Kidney capillary endothelial cell (primary cell): ENCODE measurements at regions not wholly inside any gene's neighbourhood (a gene's known extent, or its start where the extent isn't known, plus 50 kb on each side); places are given as distances from the start of the nearest gene placed in this dataset.
"Not testable (repeated sequence)": the region's sequence is repeated elsewhere in the genome, so short reads cannot be mapped to it uniquely, and the experiment has no call there.

ENCODE experiments used
- DNase-seq: peaks from one replicate; pipeline ENCODE4 v3.0.0-alpha.2; 2018; ENCODE audit warnings: low spot score

GRCh38 chr2:139410147-139410832 is 630.1 kb upstream of the NXPH2 start:
- DNase-seq = not testable (repeated sequence)

DNA sequence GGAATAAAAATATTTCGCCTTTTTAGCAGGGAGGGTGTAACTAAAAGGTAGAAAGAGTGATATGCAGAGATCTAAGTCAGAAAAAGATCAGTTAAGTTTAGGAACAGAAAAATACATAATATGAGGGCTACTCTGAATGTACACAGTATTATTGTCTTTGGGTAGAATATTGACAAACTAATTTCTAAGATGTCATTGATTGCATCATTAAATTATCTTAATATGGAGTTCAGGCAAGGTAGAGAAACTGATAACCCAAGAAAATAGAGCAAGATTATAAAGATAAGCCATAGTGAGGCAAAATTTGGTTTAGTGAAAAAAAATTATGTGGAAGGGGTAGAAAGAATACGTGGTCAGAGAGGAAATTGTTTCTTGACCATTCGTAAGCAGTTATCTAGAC is 629.0 kb upstream of the NXPH2 start:
- DNase-seq = no peak

DNA sequence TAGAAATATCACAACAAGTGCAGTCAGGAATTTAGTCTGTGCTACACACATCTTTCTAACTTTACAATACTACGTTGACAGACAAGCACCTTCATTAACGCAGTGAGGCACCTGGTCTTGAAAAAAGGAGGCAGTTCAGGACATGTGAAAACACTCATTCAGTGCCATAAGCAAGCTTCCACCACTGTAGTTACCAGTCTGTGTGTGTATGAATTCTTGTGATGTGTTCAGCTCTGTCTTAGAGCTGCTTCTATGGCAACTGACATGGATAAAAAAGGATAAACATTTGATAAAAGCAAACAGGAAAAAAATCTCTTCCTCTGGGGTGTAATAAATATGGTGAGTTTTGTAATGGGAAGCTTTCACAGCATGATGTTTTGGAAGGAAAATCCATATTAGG is 623.8 kb upstream of the NXPH2 start:
- no peak for DNase-seq

DNA sequence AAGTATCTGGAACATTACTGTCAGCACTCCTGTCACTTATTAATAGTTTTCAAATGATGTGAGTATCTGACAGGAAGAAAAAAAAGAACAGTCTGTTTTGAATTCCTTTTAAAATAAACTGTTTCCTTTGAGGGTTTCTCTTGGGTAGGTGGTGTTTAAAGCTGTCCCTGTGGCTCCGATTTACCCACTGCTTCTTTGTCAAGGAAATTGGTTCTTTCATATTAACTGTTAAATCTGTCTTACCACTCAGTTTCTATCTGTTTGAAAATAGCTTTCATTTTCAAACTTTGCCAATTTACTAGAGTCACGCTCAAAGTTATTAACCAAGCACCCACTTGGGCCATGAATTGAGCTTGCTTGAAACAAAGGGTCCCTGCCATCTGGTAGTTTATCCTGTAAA is 614.6 kb upstream of the NXPH2 start:
- DNase-seq = no peak

DNA sequence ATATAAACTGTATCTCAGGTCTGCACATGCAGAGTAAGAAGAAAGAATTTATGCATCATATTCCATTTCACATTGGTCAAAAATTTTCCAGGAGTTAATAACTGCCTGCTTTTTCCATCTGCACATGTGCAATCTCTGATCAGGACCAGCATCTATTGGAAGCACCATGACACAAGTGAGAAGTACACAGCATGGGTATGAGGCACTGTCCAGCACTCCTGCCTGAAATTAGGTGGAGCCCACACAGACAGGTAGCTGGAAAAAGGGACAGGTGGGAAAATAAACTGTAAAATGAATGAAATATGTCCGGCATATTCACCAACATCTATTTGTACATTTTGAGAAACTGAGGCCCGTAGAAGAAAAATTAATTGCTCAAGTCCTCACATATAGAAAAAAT is 609.2 kb upstream of the NXPH2 start:
- DNase-seq = no peak

DNA sequence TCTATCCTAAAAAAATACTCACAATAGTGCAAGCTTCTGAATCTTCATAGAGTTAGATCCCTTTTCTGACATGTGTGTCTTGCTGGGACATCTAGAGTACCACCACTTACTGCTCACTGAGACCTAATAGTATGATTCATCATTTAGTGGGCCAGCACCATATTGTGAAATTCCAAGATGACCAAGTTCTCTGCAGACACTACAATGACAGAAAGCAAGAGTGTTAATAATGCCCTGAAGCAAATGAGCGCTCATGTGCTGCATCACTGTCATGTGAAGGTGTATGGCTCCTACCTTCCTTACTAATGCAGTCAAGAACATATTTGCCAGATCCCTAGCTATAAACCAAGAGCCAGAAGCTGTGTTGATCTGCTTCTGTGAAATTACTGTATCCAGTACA is 606.2 kb upstream of the NXPH2 start:
- DNase-seq = no peak

- no peak for DNase-seq
Measured at GRCh38 chr2:139383532-139383931, 603.3 kb upstream of the NXPH2 start.

- DNase-seq = no peak
Measured at GRCh38 chr2:139380051-139380450, 599.9 kb upstream of the NXPH2 start.

DNA sequence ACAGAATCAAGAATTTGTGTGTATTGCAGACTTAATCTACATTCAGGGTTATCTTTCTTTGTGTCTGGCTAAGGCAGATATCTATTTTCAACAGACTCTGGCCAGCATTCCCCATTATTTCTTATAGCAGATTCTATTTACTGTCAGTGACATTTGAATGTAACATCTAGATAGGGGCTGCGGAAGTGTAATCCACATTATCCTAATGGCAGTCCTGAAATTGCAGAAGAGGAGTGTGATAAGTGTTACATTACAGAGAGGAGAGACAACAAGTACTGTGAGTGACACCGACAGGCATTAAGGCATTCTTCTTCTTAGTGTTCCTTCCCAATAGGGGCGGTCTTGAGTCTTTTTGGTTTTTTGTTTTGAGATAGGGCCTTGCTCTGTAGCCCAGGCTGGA is 598.2 kb upstream of the NXPH2 start:
- no peak for DNase-seq

DNA sequence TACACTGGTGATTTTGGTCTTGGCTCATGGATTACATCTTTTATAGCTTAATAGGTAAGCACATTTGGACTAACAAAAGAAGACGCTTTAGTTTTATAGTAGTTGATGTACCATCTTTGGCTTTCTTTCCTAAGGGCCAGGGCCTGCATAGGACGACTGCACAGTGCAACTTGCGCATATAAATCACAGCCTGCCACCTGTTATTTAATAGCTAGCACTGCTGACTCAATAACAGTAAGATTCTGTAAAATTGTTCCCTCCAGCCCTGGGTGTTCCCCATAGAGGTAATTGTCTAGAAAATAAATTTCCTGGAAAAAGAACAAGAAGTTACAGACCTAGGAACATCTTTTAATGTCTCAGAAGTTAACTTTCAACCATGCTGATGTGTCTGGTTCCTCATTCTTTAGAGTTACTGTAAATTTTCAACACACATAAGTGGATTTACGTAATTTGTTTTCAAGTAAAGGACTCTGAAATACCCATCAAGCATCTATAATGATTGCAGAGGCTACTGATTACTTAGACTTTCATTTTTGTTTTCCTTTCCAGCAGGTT is 594.2 kb upstream of the NXPH2 start:
- DNase-seq = no peak

- DNase-seq = no peak
Measured at GRCh38 chr2:139369423-139370409, 589.5 kb upstream of the NXPH2 start.

DNA sequence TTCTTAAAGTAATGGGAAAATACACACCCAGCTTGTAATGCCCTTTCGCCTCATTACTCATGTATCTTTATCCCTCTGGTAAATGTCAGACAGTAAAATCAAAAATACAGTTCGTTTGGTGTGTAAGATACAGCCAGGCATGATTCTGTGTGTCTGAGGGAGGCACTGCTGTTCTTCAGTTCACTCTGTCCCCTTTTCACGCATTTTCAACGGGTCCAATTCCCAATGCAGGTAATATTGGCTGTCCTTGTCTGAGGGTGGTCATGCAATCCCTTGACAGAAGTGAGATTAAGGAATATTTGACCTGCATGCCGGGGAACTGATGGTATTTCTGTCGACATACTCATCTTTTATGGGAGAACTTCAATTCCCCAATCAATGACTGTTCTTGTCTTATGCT is 587.2 kb upstream of the NXPH2 start:
- DNase-seq = no peak

DNA sequence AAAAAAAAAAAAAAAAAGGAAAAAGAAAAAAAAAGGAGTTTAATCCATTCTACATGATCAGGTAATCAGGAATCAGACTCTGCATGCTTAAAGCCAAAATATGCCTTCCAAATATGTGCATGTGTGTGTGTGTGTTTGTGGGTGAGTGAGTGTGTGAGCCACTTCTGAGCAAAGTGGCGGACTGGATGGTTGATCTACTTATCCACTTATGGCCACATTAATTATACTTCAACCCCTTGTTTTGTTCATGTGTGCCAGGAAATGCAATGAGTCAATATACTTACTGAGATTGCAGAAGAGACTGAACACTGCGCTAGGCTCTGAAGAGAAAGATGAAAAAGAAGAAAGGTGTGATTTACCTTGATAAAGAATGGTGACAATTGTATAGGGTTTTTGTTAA is 586.5 kb upstream of the NXPH2 start:
- no peak for DNase-seq

GRCh38 chr2:139365189-139365588 is 585.0 kb upstream of the NXPH2 start:
- no peak for DNase-seq

GRCh38 chr2:139360654-139361053 is 580.5 kb upstream of the NXPH2 start:
- DNase-seq = no peak

GRCh38 chr2:139359818-139360217 is 579.6 kb upstream of the NXPH2 start:
- no peak for DNase-seq

DNA sequence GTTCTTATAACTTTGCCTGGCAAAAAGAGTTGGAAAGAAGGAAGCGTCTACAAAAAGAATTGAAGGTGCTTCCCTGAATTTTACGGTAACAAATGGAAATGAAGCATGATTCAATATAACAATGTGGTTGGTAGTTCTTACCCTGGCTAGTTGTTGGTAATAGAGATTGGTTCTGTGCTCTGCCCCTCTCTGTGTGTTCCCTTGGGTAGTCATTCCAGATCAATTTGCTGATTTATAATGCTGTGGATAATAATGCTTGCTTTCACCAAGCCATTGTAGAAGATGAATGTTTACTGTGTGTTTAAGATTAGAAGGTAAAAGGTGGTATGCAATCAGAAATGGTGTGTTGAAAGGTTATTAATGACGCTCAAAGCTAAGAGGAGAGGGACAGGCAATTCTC is 577.8 kb upstream of the NXPH2 start:
- no peak for DNase-seq

- DNase-seq = no peak
Measured at GRCh38 chr2:139354518-139354917, 574.3 kb upstream of the NXPH2 start.

DNA sequence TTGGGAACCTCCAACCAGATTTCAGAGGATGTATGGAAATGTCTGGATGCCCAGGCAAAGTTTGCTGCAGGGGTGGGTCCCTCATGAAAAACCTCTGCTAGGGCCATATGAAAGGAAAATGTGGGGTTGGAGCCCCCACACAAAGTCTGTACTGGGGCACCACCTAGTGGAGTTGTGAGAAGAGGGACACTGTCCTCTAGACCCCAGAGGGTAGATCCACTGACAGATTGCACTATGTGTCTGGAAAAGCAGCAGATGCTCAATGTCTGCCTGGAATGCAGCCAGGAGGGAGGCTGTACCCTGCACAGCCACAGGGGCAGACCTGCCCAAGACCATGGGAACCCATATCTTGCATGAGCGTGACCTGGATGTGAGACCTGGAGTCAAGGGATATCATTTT is 573.7 kb upstream of the NXPH2 start:
- DNase-seq = no peak

- no peak for DNase-seq
Measured at GRCh38 chr2:139317259-139317658, 537.1 kb upstream of the NXPH2 start.

- DNase-seq = no peak
Measured at GRCh38 chr2:139314059-139314458, 533.9 kb upstream of the NXPH2 start.

DNA sequence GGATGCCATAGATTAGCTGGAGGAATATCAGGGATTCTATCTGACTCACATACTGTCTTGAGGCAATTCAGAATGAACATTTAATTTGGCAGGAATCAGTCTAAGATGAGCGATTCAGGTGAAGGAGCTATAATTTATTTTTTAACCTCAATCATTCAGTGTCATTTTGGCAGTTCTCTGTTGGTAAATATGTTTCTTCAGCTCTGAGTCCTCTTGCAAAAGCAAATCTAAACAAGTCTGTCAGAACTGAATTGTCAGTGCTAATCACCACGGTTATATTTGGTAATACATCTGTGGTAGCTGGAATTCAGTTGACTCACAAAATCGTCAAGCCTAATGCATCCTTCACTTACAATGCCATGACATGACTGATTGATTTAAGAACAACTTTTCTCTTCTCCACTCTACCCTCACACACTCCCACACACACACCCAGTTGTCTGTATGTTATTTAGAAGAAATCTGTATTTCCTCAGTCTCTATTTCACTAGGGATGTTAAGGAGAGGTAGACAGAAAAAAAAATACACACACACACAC is 516.6 kb upstream of the NXPH2 start:
- DNase-seq = no peak
